CD14-positive monocyte (primary cell): ENCODE measurements at regions not wholly inside any gene's neighbourhood (a gene's known extent, or its start where the extent isn't known, plus 50 kb on each side); places are given as distances from the start of the nearest gene placed in this dataset.

Experiments
- DNase-seq, 3 donors: peaks; one replicate each; pipeline ENCODE4 v3.0.0-alpha.2; 2011 to 2022
- H2AFZ ChIP-seq: 2 replicates; pipeline ENCODE4 v1.6.0; 2012; ENCODE audit warnings: mild to moderate bottlenecking, low read depth, low read length, inconsistent platforms; ENCODE audit not compliant: insufficient read depth, poor library complexity, severe bottlenecking
- H3K27ac ChIP-seq, 2 donors: 1 replicate in 1 of 2; 2 replicates in 1 of 2; pipeline ENCODE4 v1.5.1; 2012 to 2013; ENCODE audit warnings: low read length in 2 of 2, control low read depth in 1 of 2, inconsistent platforms in 1 of 2, low read depth in 1 of 2, mild to moderate bottlenecking in 1 of 2
- H3K27me3 ChIP-seq, 2 donors: one replicate each; pipeline versions ENCODE4 v1.6.0 to v1.6.1; 2011 to 2013; ENCODE audit warnings: low read length in 2 of 2; ENCODE audit not compliant: control insufficient read depth in 2 of 2, insufficient read depth in 2 of 2
- H3K36me3 ChIP-seq, 2 donors: replicated peaks in 1 of 2; 1 replicate in 1 of 2; 2 replicates in 1 of 2; pipeline versions ENCODE4 v1.5.1 to v1.6.1; 2012 to 2013; ENCODE audit warnings: low read length in 2 of 2, control low read depth in 1 of 2, inconsistent platforms in 1 of 2, mild to moderate bottlenecking in 1 of 2; ENCODE audit not compliant: insufficient read depth in 2 of 2, control insufficient read depth in 1 of 2
- H3K4me1 ChIP-seq, 2 donors: 1 replicate in 1 of 2; 2 replicates in 1 of 2; pipeline versions ENCODE4 v1.5.1 to v1.6.1; 2012 to 2013; ENCODE audit warnings: low read length in 2 of 2, control low read depth in 1 of 2, inconsistent platforms in 1 of 2, mild to moderate bottlenecking in 1 of 2, moderate library complexity in 1 of 2; ENCODE audit not compliant: insufficient read depth in 2 of 2, control insufficient read depth in 1 of 2
- H3K4me2 ChIP-seq: replicated peaks from 2 replicates; pipeline ENCODE3; 2012; ENCODE audit warnings: low read length, moderate library complexity, mild to moderate bottlenecking; ENCODE audit not compliant: poor library complexity, severe bottlenecking; ENCODE audit errors: extremely low read depth
- H3K4me3 ChIP-seq, 3 experiments: fragments of 200-600 bp in 1 of 3; sonication (generic) in 1 of 3; replicated peaks in 1 of 3; 1 replicate in 2 of 3; 2 replicates in 1 of 3; pipeline ENCODE4 v1.5.1; 2011 to 2013; ENCODE audit warnings: low read length in 3 of 3, mild to moderate bottlenecking in 3 of 3, control low read depth in 2 of 3, low read depth in 2 of 3, inconsistent platforms in 1 of 3, moderate library complexity in 1 of 3
- H3K79me2 ChIP-seq: 2 replicates; pipeline ENCODE4 v1.6.0; 2012; ENCODE audit warnings: mild to moderate bottlenecking, control low read depth, inconsistent platforms, low read length, moderate library complexity; ENCODE audit not compliant: insufficient read depth
- H3K9ac ChIP-seq: 2 replicates; pipeline ENCODE4 v1.6.0; 2017; ENCODE audit warnings: low read length, mild to moderate bottlenecking; ENCODE audit not compliant: insufficient read depth, poor library complexity, severe bottlenecking
- H3K9me3 ChIP-seq, 2 donors: replicated peaks in 1 of 2; 1 replicate in 1 of 2; 2 replicates in 1 of 2; pipeline versions ENCODE4 v1.5.1 to v1.6.1; 2012 to 2013; ENCODE audit warnings: low read length in 2 of 2, control low read depth in 1 of 2; ENCODE audit not compliant: control insufficient read depth in 1 of 2, insufficient read depth in 1 of 2
- H4K20me1 ChIP-seq: 2 replicates; pipeline ENCODE4 v1.6.0; 2012; ENCODE audit warnings: mild to moderate bottlenecking, low read length, control low read depth, moderate library complexity; ENCODE audit not compliant: insufficient read depth
- H3K27ac Mint-ChIP-seq, 7 donors: one replicate each; pipeline ENCODE4 v1.8.0; 2020; ENCODE audit warnings: mild to moderate bottlenecking in 7 of 7, mixed read lengths in 7 of 7, moderate library complexity in 6 of 7, inconsistent platforms in 2 of 7
- H3K27me3 Mint-ChIP-seq, 3 donors: one replicate each; pipeline ENCODE4 v1.8.0; 2021 to 2022; ENCODE audit warnings: low read depth in 3 of 3, mild to moderate bottlenecking in 3 of 3, mixed read lengths in 3 of 3, moderate library complexity in 3 of 3, inconsistent platforms in 1 of 3
- H3K36me3 Mint-ChIP-seq, 2 donors: one replicate each; pipeline ENCODE4 v1.8.0; 2020; ENCODE audit warnings: mixed read lengths in 2 of 2, inconsistent platforms in 1 of 2, mild to moderate bottlenecking in 1 of 2
- H3K4me1 Mint-ChIP-seq: one replicate; pipeline ENCODE4 v1.8.0; 2020; ENCODE audit warnings: mild to moderate bottlenecking, mixed read lengths
- H3K4me3 Mint-ChIP-seq, 2 donors: one replicate each; pipeline ENCODE4 v1.8.0; 2020; ENCODE audit warnings: mild to moderate bottlenecking in 2 of 2, mixed read lengths in 2 of 2, moderate library complexity in 1 of 2
- H3K9me3 Mint-ChIP-seq, 7 donors: one replicate each; pipeline ENCODE4 v1.8.0; 2020 to 2022; ENCODE audit warnings: mixed read lengths in 7 of 7, mild to moderate bottlenecking in 6 of 7, moderate library complexity in 6 of 7, inconsistent platforms in 2 of 7
- WGBS: methylation state at CpG from one replicate; pipeline ENCODE4 v1.1.5; 2013; ENCODE audit warnings: missing lambda C conversion rate; ENCODE audit not compliant: insufficient coverage; 5-methylcytosine and 5-hydroxymethylcytosine counted together
- intact Hi-C, 2 donors: fragments of 100-400 bp; cut with micrococcal nuclease; formaldehyde crosslinking; loops; one replicate each; pipeline versions ENCODE4 v1.15.0 to v1.15.1; 2023
- TF ChIP-seq, protein P1 (sequence below): fragments of 200-600 bp; IDR thresholded peaks from one replicate; pipeline ENCODE4 v1.8.0; 2022; ENCODE audit warnings: antibody characterized with exemption, mild to moderate bottlenecking

DNA sequence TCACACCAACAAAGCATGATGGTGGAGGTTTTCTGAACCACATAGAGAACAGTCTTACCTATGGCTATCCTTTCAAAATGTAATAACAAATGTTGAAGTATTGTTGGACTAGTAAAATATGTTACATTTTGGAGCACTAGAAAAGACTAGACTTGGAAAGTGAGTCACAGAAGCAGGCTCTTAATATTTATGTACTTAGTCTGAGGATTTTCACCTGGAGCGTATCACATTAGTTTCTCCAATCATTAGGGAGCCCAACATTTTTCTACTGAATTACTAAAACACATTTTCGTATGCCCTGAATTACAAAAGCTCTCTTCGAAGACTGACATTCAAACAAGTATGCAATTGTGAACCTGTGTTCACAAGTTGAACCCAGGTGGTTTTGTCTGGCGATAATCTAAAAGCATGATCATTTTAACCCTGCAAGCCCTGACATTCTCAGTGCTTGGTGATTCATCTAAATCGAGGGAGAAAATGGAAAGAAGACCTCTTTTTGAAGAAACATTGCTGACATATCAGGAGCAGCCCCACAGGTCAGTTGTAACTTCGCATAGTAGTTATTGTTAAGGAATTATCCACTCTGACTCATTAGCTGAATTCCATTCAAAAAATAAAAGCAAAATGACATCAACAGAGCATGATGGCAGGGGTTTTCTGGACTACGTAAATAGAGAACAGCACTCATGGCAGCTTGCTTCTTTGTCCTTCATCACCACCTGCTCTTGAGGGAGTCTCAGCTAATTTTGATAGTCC is 679.8 kb upstream of the NECTIN3 start:
- Mint-ChIP-seq H3K4me1 (no peaks in the 10 kb centered on the region), H3K27ac (no peak overlapping the region), H3K9me3 (peaks cover 0 to 8% (median 3%) of the 10 kb centered on the region in 7 donors), H3K4me3 (no peak overlapping the region), H3K36me3 (no peaks in the 10 kb centered on the region), H3K27me3 (no peaks in the 10 kb centered on the region)
- no peak overlapping the region for H3K9ac ChIP-seq
- intact Hi-C loops: no loop called here
- no peak overlapping the region for H3K27ac ChIP-seq
- no peaks in the 10 kb centered on the region for H3K4me1 ChIP-seq
- H3K27me3 ChIP-seq: no peaks in the 10 kb centered on the region
- H3K9me3 ChIP-seq: peaks cover 0 to 9% of the 10 kb centered on the region in 2 donors
- no peak overlapping the region for H3K4me2 ChIP-seq
- no peak overlapping the region for H3K4me3 ChIP-seq
- no peak for DNase-seq
- no peak overlapping the region for H2AFZ ChIP-seq
- 93% methylated on average over 2 of the region's 7 CpGs for WGBS
- H3K36me3 ChIP-seq: no peaks in the 10 kb centered on the region
- no peaks in the 10 kb centered on the region for H4K20me1 ChIP-seq
- TF ChIP-seq, protein P1, sequence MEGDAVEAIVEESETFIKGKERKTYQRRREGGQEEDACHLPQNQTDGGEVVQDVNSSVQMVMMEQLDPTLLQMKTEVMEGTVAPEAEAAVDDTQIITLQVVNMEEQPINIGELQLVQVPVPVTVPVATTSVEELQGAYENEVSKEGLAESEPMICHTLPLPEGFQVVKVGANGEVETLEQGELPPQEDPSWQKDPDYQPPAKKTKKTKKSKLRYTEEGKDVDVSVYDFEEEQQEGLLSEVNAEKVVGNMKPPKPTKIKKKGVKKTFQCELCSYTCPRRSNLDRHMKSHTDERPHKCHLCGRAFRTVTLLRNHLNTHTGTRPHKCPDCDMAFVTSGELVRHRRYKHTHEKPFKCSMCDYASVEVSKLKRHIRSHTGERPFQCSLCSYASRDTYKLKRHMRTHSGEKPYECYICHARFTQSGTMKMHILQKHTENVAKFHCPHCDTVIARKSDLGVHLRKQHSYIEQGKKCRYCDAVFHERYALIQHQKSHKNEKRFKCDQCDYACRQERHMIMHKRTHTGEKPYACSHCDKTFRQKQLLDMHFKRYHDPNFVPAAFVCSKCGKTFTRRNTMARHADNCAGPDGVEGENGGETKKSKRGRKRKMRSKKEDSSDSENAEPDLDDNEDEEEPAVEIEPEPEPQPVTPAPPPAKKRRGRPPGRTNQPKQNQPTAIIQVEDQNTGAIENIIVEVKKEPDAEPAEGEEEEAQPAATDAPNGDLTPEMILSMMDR: no peak
- no peaks in the 10 kb centered on the region for H3K79me2 ChIP-seq

DNA sequence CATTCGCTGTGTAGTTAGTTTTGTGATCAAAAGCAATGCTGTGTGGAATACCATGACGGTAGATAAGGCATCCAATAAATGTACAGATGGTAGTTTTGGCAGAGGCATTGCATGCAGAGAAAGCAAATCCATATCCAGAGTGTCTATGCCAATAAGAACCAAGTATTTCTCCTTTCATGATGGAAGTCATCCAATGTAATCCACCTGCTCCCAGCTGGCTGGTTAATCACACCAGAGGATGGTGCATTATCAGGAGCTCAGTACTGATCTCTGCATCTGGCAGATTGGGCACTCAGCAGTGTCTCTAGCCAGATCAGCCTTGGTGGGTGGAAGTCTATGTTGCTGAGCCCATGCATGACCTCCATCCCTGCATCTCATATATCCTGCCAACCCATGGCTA is 677.7 kb upstream of the NECTIN3 start:
- intact Hi-C loops: no loop called here

More for the DNA sequence above, 677.7 kb upstream of the NECTIN3 start:
- Mint-ChIP-seq H3K4me3 (no peak overlapping the region), H3K27ac (no peak overlapping the region), H3K4me1 (no peaks in the 10 kb centered on the region), H3K9me3 (peaks cover 0 to 8% (median 3%) of the 10 kb centered on the region in 7 donors), H3K36me3 (no peaks in the 10 kb centered on the region), H3K27me3 (no peaks in the 10 kb centered on the region)
- TF ChIP-seq, protein P1: no peak
- no peak overlapping the region for H3K27ac ChIP-seq
- H2AFZ ChIP-seq: no peak overlapping the region
- no peaks in the 10 kb centered on the region for H3K4me1 ChIP-seq
- H3K9ac ChIP-seq: no peak overlapping the region
- DNase-seq: no peak
- no peaks in the 10 kb centered on the region for H4K20me1 ChIP-seq
- no peaks in the 10 kb centered on the region for H3K27me3 ChIP-seq
- no peak overlapping the region for H3K4me3 ChIP-seq
- peaks cover 0 to 9% of the 10 kb centered on the region in 2 donors for H3K9me3 ChIP-seq
- WGBS: 86% methylated on average over 1 of the region's 2 CpGs
- no peaks in the 10 kb centered on the region for H3K36me3 ChIP-seq
- no peak overlapping the region for H3K4me2 ChIP-seq
- no peaks in the 10 kb centered on the region for H3K79me2 ChIP-seq
